H7 (cell line): ENCODE measurements at regions not wholly inside any gene's neighbourhood (a gene's known extent, or its start where the extent isn't known, plus 50 kb on each side); places are given as distances from the start of the nearest gene placed in this dataset.

Experiments
- DNase-seq: peaks from one replicate; pipeline ENCODE4 v3.0.0; 2012
- H3K27me3 ChIP-seq: 2 replicates; pipeline ENCODE4 v1.6.0; 2011; ENCODE audit warnings: mild to moderate bottlenecking, low read length; ENCODE audit not compliant: control insufficient read depth, insufficient read depth
- H3K36me3 ChIP-seq: replicated peaks from 2 replicates; pipeline ENCODE4 v1.5.1; 2011; ENCODE audit warnings: low read length; ENCODE audit not compliant: control insufficient read depth, insufficient read depth
- H3K4me3 ChIP-seq: 2 replicates; pipeline ENCODE4 v1.5.1; 2011; ENCODE audit warnings: low read depth, mild to moderate bottlenecking, control low read depth, low read length, moderate library complexity; ENCODE audit not compliant: insufficient read depth

DNA sequence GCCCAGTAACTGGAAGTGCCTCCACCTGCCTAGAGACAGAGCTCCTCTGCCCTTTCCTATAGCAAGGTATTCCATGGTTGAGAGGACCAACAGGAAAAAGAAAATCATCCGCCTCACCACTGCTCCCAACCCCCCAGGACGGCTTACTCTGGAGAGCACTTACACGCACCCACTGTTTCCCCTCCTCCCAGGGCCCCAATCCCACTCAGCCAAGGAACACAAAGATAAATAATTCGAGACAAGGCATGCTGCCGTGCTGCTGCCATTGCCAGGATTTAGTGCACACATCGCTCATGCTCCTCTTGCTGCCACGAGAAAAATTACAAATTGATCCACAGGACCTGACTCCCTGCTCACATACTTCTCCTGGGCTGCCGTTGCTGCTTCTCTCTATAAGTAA is 516.6 kb downstream of the BUD13 start:
- Histone ChIP-seq H3K36me3 (no peaks in the 10 kb centered on the region), H3K4me3 (no peak overlapping the region), H3K27me3 (no peaks in the 10 kb centered on the region)
- DNase-seq: no peak

DNA sequence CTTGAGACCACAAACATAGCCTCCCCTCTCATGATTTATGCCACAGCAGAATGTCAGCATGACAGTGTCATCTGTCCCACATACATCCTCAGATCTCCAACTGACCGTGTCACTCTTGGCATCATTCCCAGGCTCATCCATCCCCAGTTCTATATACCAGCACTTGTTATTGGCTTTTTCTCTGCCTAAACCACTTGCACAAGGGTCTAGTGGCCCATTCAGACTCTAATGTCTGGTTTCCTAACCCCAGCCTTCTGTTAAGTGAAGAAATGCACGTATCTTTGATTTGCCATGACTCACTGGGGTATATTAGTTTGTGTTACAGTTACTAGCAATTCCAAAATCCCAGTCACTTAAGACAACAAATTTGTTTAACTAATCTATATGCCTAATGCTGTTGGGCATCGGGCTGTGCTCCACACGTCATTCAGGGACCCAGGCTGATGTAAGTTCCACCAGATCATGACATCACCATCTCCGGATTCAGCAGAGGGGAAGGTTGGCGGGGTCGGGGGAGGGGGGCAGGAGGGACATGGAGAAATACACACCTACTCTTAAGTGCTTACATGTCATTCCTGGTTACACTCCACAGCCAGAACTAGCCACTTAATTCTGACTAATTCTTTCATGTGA is 517.4 kb downstream of the BUD13 start:
- no peak for DNase-seq
- no peaks in the 10 kb centered on the region for H3K27me3 ChIP-seq
- no peaks in the 10 kb centered on the region for H3K36me3 ChIP-seq
- no peak overlapping the region for H3K4me3 ChIP-seq

DNA sequence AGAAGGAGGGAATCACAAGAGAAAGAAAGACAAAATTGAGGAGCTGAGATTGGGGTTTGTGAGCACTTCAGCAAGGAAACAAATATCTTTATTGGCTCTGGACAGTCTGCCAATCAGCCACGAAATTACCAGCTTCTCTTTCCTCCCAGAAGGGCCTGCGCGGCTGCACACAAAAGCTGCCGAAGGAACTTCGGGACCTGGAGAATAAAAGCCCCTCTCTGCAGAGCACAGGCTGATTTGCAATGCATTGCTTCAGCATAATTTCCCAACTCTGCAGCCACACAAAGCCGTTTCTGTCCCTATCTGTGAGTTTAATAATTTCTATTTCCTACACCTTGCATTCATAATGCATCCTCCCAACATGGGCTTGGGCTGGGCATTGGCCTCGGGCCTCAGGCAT is 522.6 kb downstream of the BUD13 start:
- no peak for DNase-seq
- no peaks in the 10 kb centered on the region for H3K36me3 ChIP-seq
- H3K27me3 ChIP-seq: no peaks in the 10 kb centered on the region
- no peak overlapping the region for H3K4me3 ChIP-seq

DNA sequence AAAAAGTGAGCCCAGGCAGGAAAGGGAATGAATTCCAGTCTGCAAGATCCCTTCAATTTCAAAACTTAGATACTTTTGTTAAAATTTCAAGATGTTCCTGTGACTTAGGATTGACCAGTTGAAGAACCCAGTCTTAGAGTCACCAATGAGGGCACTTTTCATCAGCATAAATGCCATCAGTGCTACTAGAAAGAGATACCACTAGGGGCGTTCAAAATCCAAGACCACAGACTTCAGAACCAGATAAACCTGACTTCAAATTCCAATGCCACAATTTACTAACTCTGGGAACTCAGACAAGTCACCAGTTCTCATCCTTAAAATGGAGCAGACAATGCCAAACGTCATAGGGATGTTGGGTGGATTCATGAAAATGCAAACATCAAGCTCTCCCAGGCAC is 523.2 kb downstream of the BUD13 start:
- no peaks in the 10 kb centered on the region for H3K36me3 ChIP-seq
- DNase-seq: no peak
- no peak overlapping the region for H3K4me3 ChIP-seq

DNA sequence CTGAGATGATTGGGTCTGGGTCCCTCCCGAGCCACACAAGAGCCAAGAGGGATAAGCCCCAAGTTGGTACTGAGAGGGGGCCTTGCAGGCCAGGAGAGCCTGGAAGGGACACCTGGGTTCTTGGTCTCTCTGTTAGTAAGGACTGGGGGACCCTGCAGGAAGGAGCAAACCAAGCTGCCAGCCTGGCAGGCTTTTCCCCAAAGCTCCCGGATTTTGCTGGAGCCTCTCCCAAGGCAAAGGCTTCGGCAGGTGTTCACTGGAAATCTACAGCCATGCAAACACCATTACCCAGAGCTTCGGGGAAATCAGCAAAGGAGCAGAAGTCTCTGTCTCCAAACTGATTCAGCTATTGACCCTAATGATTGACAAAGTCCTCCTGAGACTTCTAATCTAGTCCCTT is 527.9 kb downstream of the BUD13 start:
- no peaks in the 10 kb centered on the region for H3K36me3 ChIP-seq
- DNase-seq: no peak
- H3K4me3 ChIP-seq: no peak overlapping the region
- no peaks in the 10 kb centered on the region for H3K27me3 ChIP-seq

More for the DNA sequence above, 523.2 kb downstream of the BUD13 start:
- no peaks in the 10 kb centered on the region for H3K27me3 ChIP-seq

DNA sequence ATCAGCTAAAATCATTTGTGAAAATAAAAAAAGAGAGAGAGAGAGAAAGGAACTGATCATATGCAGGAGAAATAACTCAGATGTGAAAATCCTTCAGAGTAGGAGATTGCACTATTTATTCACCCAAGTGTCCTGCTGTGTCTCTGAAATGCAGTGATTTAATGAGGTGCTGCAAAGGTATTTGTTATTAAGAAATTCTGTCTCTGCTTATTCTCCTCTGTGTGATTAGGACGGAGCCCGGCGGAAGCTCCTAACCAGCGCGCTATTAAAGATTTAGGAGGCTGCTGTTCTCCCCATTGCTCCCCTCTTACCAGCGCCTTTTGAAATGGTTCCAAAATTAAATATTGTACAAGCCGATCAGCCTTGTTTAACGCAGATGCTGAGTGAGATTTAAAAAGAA is 528.3 kb downstream of the BUD13 start:
- Histone ChIP-seq H3K27me3 (no peaks in the 10 kb centered on the region), H3K36me3 (no peaks in the 10 kb centered on the region), H3K4me3 (no peak overlapping the region)
- no peak for DNase-seq

DNA sequence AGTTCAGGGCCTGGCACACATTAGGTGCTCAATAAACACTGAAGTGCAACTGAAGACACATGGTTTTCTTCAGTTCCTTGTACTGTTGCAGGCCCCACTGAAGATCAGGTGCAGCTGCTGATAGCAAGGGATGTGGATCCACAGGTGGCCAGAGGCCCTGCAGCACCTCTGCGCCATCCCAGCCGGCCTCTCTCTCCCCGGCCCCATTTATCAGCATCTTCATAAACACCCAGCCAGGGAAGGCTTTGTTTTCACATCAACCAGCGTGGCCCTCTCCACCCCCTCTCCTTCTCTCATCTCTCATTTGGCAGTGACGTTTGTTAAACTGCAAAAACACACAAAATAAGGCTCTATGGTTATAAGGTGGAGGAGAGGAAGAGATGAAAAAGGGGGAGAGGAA is 528.8 kb downstream of the BUD13 start:
- DNase-seq: peak; percentile 51
- H3K27me3 ChIP-seq: no peaks in the 10 kb centered on the region
- H3K4me3 ChIP-seq: no peak overlapping the region
- no peaks in the 10 kb centered on the region for H3K36me3 ChIP-seq

DNA sequence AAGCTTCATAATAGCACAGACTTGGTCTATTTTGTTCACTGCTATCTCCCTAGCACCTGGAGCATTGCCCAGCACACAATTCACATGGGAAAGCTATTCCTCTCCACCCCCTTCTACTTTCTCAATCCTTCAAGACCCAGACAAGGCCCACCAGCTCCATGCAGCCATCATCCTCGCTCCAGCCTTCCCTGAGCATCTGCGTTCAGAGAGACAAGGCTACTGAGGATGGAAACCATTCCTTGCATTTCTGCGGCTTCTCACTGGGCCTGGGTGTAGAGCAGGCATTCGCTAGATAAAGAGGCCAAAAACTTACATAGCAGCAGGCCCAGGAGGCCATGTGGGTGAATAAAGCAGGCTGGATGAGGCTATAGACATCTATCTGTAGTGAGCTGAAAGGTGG is 530.8 kb downstream of the BUD13 start:
- Histone ChIP-seq H3K36me3 (no peaks in the 10 kb centered on the region), H3K4me3 (no peak overlapping the region), H3K27me3 (no peaks in the 10 kb centered on the region)
- DNase-seq: no peak

DNA sequence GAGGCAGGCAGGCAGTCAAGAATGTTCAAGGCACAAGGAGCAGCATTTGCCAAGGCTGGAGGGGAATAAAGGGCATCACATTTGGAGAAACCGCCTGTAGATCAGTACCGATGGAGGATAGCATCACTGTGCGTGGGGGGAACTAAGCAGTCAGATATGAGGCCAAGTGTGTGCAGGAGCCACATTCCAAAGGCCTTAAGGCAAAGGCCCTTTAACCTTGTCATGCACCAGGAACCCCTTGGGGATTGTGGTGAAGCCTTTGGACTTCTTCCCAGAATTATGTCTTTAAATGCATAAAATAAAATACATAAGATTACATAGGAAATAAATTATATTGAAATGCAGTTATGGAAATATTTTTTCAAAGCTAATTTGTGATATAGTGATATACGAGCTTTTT is 532.1 kb downstream of the BUD13 start:
- H3K4me3 ChIP-seq: no peak overlapping the region
- H3K27me3 ChIP-seq: no peaks in the 10 kb centered on the region
- DNase-seq: no peak
- H3K36me3 ChIP-seq: no peaks in the 10 kb centered on the region

DNA sequence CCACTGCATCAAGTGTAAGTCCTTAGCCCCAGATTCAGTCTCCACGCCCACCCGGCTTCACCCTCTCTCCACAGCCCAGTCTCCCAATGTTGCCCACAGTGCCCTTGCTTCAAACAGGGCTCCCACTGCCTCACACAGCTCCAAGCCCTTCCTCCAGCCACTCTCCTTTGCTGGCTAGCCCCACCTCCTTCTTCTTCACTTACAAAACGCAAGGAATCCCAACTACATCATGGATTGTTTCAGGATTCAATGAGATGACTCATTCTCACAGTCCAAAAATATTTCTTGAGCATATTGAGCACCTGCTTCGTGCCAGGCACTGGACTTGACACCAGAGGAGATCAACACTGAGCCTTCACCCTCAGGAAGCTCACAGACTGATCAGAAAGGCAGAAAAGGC is 533.5 kb downstream of the BUD13 start:
- Histone ChIP-seq H3K36me3 (no peaks in the 10 kb centered on the region), H3K4me3 (no peak overlapping the region), H3K27me3 (no peaks in the 10 kb centered on the region)
- DNase-seq: no peak

DNA sequence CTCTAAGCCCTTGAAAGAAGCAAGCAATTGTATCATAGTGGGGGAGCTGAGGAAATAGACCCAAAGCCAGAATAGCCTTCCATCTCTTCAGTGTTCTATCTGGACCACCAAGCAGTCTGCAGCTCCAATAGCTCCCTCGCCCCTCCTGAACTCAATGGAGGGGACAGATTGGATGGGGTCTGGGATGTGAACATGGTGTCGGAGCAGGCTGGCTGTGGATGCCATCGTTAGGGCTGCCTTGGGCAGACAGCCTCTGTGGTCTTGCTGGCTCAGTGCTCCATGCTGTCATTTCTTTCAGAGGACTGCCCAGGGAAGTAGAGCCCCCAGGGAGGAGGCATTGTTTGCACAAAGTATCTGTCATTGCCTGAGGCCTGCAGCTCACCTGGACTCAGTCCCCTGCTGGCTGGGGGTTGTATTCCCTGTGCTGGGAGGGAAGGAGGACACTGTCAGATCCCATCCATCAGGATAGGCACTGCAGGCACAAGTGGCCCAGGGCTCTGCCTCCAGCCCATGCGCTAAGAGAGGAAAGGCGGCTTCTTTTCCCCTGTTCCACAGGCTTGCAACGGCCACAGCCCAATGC is 537.7 kb downstream of the BUD13 start:
- peak; percentile 69 for DNase-seq
- no peak overlapping the region for H3K4me3 ChIP-seq
- H3K27me3 ChIP-seq: no peaks in the 10 kb centered on the region
- no peaks in the 10 kb centered on the region for H3K36me3 ChIP-seq

DNA sequence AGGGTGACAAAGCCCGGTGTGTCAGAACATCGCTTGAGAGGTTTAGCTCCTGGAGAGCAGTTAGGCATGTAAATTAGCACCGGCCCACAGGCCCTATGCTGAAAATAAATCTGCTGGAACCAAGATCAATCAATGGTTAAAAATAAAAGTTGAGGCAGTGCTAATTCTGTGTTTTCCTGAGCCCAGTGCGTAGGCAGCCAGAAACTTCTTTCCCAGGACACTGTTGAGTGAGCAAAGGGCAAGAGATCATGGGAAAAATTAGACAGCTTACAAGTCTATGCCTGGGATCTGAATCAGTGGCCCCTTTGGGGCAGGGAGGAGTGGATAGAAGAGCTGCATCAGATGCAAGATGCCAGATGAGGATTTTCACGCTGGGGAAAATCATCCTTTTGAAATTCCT is 539.2 kb downstream of the BUD13 start:
- DNase-seq: no peak
- Histone ChIP-seq H3K36me3 (no peaks in the 10 kb centered on the region), H3K27me3 (no peaks in the 10 kb centered on the region), H3K4me3 (no peak overlapping the region)

DNA sequence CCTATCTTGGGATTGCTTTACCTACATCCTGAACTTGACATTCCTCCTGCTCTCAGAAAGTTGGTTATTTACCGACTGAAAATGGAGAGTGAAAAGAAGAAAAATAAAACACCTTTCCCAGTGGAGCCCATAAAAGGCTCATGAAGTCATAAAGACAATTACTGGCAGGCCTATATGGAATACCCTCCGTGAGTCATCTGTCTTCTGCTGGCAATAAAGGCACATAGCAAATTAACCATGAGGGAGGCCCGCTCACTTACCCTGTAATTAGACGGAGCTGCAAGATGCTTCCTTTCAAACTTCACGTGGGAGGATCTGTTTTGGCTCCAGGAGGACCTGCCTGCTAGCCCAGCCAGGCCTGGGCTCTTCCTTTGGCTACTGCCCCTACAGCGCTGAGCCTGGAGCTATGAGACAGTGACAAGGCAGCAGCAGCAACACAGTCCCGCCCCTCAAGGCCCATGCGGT is 540.4 kb downstream of the BUD13 start:
- Histone ChIP-seq H3K27me3 (no peaks in the 10 kb centered on the region), H3K36me3 (no peaks in the 10 kb centered on the region), H3K4me3 (no peak overlapping the region)
- no peak for DNase-seq

DNA sequence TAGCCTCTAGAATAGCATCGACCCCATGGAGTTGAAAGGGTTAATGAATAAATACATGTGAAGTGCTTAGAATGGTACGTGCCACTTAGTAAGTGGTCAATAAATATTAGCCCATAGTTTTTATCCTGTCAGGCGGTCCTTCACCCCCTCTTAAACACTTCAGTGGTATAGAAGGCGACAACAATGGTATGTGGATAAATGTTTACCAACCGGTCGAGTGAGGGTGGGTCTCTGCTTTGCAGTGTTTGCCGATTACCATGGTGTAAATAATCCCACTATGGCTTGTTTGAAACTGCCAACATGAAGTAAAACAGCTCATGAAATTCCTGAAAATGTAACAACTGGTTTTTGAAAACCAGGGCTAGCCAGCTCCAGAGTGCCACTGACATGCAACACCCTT is 541.2 kb downstream of the BUD13 start:
- Histone ChIP-seq H3K27me3 (no peaks in the 10 kb centered on the region), H3K36me3 (no peaks in the 10 kb centered on the region), H3K4me3 (no peak overlapping the region)
- no peak for DNase-seq

DNA sequence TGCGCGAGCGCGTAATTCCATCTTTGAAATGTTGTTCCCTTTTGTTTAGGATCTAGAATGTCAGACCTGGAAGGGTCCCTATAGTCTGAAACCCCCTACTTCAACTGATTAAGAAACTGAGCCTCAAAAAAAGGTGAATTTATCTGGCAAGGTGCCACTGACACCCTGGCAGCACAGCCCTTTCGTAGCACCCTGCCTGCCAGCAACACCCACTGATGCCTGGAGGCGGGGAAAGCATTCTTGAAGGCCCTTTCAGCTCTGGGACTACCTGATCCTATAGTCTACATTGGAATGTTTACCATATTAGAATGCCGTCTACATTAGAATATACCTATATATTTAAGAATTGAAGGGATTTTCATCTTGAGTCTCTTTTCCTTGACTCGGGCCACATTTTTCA is 542.3 kb downstream of the BUD13 start:
- Histone ChIP-seq H3K36me3 (no peaks in the 10 kb centered on the region), H3K27me3 (no peaks in the 10 kb centered on the region), H3K4me3 (no peak overlapping the region)
- DNase-seq: no peak
